NCI-H187 treated with DMSO at 0.1 percent for 48 hours (cell line): ENCODE measurements at regions not wholly inside any gene's neighbourhood (a gene's known extent, or its start where the extent isn't known, plus 50 kb on each side); places are given as distances from the start of the nearest gene placed in this dataset.

Experiments
- DNase-seq: peaks from one replicate; lab custom pipeline; 2025; lab: John Stamatoyannopoulos, UW

- no peak for DNase-seq
Observed at GRCh38 chr9:16098306-16098705, 545.5 kb downstream of the CCDC171 start.

DNA sequence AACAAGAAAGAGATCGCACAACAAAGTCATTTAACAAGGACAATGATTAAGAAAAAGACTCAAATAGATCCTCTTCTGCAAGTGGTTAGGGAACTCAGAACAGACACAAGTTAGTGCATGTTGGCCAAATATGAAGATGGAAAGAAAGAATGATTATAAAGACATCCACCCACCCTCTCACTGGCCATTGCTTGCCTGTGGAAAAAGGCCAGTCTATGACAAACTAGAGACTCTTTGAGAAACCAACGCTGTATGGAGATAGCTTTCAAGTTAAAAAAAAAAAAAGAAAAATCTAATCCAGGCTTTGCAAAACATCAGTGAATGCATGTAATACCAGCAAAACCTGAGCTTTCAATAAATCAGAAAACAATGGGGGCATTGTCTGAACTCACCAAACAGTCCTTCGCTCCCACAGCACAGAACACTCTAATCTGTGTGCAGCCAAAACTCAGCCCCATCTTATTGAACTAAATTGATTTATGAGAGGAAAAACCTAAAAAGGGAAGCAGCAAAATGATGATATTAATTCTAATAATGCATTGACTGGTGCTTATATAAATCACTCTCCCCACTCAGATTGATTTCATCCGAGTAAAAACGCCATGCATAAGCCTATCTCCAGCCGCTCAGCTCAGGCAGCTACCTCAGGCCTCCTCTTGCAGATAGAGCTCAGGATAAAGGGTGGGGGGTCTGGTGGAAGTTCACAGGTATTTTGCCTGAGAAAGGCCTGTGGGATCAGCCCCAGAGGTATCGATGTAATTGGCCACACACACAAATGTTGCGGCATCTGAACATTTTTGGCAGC is 547.1 kb downstream of the CCDC171 start:
- no peak for DNase-seq

DNA sequence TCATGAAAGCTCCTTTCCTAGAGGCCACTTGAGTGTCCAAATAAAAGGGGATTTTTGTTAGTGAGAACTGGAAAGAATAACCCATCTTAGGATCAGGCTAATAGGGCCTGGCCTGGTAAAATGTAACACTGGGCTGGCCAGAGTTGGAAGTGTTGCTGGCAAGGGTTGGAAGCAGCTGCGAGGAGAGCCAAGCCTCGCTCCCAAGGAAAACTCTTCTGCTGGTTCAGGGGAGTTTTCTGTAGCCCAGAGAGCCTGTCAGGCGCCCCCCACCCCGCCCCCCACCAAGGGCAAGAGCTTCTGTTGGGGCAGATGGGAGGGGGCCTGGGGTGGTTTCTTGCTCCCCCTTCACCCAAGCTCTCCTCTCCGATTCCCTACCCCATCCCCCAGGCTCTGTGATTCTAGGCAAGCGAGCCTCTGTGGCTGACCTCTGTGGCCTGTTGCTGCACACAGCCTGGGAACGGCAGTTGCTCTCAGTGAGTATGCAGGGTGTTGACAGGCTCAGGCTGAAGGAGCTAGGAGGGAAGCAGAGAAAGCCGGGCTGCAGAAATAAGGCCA is 547.8 kb downstream of the CCDC171 start:
- DNase-seq = no peak

- no peak for DNase-seq
Observed at GRCh38 chr9:16102154-16102553, 549.3 kb downstream of the CCDC171 start.

DNA sequence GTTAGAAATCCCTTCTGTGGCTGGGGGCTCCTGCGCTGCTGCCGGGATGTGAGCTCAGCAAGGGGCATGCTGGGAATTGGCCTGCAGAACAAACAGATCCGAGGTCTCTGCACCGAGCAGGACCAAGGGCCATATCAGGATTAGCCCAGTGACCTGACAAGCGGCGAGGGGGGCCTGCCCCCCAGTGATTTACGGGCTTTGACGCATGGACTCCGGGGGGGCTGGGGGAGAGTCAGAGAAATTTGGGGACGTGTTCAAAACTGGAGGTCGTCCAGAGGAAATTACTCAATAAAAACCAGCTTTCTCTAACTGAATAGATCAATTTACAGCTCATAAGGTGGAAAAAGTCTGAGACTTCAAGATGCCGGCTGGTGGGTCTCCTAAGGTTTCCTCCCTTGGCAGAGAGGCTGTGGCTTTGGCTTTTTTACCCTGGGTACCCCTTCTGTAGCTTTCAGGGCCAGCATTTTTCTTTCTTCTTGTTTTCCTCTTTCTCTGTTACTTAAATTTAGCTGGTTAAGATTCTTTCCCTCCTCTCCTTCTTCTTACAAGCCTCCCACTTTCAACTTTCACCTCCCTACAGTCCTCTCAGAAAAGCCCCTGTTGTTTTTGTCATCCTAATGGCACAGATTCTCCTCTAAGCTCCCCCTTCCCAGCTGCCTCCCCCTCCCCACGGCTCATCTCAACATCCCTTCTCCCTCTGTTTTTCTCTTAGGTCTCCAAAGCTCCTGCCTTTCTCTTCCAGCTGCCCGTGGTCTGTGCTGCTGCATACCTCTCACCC is 551.0 kb downstream of the CCDC171 start:
- DNase-seq = no peak

DNA sequence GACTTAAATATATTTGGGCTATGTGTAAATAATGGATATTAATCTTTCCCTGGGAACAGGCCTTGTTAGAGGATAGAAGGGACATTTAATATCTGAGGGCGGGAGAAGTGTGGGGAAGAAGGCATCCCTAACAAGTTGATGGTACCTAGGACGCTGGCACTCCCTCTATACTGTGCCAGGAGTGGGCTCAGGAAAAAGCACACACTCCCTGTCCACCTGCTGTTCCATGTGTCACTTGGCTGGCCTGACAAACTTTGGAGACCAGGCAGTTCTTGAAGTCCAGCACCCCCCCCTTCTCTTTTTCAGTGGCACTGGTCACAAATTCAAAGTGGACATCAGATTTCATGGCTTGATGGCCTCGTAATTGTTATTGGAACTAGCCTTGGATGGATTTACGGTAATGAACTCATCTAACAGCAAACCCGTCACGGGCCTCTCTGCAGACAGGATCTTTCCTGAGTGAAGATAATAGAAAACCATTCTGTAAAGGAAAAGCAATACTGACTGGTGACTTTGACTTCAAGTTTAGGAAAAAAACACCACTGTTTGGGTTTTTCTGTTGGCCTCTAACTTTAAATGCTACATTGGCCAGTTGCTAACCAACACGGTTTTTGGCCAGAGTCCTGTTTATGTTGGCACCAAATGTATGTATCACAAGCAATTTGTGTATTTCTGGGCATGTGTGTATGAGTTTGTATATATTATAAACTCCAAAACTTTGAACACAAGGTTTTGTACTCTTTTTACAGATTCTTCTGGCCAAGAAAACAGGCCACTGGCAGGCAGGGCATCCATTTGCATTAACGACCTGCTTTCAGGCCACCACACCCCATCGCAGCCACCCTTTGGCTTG is 552.6 kb downstream of the CCDC171 start:
- DNase-seq = no peak

DNA sequence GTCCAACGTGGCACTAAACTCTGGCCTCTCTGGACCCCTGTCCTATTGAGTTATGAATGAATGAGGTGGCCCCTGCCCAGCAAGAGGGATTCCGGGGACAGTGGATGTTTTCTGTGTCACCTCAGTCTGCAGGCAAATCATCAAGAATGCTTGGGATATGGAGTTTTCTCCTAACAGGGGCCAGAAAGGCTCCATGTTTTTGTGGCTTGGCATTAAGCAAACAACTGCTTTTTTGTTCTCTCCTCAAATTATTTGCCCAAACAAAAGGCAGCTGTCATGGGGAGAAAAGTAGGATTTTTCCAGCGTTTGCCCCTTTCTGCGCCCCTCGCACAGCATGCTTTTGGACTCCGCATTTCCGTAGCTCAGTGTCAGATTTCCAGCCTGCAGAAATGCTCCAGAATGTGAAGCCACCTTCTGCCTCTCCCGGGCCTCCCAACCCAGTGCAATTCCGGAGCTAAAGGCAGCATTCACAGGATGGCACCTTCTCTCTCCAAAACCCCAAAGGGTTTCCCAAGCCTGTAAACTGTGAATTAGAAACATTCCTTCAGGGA is 553.3 kb downstream of the CCDC171 start:
- no peak for DNase-seq

DNA sequence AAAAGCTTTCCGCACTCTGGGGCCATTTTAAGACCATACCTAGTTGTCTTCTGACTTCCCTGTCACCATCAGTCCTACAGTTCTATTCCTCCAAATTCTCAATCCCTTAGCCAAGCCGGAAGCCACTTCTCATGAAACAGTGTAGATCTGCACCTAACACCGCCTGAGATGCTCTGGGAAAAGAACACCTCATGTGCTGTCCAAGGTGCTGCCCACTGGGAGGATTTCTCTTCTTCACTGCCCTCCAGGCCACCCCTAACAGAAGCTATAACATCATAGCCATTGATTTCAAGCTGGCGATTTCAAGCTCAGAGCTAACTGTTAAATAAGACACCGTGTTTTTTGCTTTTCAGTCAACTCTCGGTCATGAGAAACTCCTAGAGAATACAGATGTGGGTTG is 559.3 kb downstream of the CCDC171 start:
- DNase-seq = no peak

- DNase-seq = no peak
Observed at GRCh38 chr9:16115994-16116393, 563.2 kb downstream of the CCDC171 start.

DNA sequence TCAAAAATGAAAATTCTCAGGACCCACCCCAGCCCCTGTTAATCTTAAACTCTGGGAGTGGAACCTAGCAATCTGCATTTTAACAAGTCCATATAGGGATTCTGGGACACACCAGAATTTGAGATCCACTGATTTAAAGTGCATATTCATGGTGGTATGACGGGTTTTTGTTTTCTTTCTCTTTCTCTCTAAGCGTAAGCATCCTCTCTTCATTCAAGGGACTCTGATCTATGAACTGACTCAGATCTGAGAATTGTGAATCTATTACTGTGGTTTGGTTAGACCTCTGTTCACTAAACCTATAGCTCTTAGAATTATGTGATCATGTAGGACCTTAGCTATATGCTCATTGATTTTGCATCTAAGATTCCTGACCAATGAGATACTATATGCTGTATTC is 565.2 kb downstream of the CCDC171 start:
- no peak for DNase-seq

DNA sequence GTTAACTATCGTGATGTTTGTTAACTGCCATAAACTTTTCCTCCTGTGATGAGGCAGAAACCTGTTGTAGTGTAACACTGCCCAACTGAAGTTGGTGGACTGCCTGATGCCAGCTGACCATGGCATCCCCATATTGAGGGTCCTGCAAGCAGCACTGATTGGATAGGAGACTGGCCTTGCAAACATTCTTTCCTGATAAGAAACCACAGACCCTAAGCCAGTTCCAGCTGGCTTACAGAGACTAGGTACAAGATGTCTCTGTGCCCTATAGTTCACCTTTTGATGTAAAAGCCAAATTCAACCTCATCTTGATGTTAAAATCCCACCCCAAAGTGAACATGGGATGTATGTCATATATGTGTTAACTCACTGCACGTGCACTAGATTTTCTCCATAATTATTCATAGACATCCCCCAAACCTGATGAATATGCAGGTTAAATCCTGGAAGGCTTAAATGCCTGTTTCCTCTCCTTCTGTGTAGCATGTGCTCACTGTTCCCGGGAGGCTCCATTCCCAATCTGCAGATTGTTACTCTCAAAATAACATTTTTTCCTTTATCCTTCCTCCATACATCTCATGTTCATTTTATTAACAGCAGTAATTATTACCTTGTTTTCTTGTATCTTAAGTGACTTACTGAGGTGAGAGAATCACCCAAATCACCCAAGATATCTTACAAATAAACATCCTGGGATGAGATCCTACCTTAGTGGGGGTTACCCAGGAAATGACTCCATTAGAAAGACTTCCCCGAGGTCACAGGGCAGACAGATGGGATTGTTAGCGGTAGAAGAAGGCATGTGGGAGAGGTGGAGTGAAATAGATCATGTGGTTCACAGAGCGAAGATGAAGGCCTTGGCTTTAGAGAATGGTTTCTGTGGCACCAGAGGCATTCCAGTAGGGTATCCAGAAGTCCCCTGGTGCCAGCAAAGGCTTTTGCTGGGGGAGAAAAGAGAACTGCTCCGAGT is 566.7 kb downstream of the CCDC171 start:
- no peak for DNase-seq

- DNase-seq = no peak
Observed at GRCh38 chr9:16120231-16120641, 567.4 kb downstream of the CCDC171 start.

- no peak for DNase-seq
Observed at GRCh38 chr9:16120727-16121126, 567.9 kb downstream of the CCDC171 start.

- no peak for DNase-seq
Observed at GRCh38 chr9:16121168-16121567, 568.3 kb downstream of the CCDC171 start.

DNA sequence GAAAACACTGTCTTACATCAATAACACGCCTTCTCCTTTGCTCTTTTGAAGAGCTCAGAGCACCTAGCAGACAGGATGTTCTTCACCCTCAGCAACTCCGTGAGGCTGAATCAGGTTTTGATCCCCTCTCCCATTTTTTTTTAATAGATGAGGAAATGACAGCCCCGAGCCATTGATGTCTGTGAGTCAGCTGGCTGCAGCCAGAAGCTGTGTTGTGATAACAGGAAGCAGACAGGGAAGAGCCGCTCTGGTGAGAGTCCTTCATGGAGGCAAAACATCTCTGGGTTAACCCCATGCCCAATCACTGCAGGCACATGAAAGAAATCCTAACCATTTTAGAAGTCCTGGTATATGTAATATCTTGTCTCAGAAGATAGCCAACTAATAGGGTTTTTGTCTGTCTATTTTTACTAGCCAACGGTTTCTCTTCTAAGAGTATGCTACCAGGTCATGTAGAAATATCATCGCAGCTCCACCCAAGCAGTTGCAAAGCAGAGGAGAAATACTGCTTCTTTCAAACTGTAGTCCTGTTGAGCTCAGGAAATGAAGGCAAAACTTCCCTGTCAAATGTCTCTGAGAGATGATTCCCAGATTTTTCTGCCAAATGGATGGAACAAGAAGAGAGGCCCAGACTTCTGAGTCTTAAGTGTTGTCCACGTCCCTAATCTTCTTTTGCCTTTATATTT is 568.9 kb downstream of the CCDC171 start:
- DNase-seq = no peak

DNA sequence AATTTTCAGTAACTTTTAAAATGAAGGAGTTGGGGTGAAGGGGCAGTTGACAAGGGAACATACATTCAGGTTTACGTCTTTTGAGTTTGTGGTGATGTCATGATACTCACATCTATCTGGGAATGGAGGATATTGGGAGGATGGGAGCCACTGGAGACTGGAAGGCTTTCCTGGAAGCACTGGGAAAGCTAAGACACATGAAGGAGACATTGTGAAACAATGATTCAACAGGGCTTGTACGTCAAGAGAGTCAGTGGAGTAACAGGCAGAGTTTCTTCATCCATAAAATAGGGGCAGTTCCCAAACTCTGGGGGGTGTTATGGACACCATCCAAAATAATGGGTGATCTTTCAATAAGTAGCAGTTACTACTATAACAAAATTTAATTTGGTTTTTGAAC is 572.8 kb downstream of the CCDC171 start:
- no peak for DNase-seq

GRCh38 chr9:16126042-16126441 is 573.2 kb downstream of the CCDC171 start:
- DNase-seq = no peak

DNA sequence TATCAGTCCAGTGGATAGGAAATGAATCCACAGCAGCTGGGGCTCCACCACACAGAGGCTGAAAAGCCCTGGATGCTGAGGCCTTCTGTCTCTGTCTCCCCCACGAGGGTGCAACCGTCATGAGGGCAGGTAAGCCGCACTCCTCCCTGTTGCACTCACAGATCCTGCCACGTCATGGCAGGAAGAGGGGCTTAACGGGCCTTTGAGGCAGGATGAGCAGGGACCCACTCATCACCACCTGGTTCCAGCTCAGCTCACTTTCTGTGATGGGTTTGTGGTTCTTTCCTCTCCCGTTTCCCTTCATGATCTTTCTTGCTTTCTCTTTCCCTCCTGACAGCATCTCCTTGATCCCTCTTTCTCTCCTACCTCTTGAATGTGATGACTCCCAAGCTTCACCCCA is 575.2 kb downstream of the CCDC171 start:
- DNase-seq = no peak

DNA sequence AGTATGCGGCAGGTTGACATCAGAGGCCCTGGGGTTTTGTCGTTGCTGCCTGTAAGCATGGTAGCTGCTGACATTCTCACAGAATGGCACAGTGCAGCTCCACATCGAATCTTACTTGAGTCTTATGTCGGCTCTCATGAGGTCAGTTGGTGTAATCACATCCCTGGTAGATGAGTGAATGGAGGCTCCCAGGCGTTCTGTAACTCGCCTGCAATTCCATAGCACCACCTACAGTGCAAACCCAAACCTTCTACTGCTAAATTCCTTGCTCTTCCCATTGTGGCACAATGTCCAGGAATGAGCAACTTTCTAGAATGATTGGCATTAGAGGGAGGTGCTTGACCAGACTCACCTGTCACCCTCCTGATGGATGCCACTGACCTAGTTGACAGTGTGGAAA is 578.4 kb downstream of the CCDC171 start:
- DNase-seq = no peak

DNA sequence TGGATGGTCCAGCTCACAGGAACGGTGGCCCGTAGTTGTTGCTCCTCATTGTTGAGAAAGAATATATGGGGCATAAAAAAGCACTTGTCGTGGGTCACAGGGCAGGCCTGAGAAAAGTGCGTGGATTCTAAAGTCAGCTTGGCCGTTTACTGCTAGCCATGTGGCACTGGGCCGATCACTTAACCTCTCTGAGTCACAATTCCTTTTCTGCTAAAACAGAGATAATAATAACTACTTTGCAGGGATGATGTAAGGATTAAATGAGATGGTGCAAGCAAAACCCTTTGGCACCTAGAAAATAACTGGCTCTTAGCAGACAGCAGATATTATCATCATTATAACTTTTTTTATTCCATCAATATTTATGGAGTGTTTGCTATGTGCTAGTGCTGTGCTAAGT is 579.7 kb downstream of the CCDC171 start:
- DNase-seq = no peak
